CD1c-positive myeloid dendritic cell (primary cell): ENCODE measurements at regions not wholly inside any gene's neighbourhood (a gene's known extent, or its start where the extent isn't known, plus 50 kb on each side); places are given as distances from the start of the nearest gene placed in this dataset.

Source experiments
- DNase-seq: peaks from one replicate; pipeline ENCODE4 v3.0.0-alpha.2; 2016; ENCODE audit errors: extremely low spot score

- no peak for DNase-seq
Measured at GRCh38 chr17:34776456-34777443, 184.5 kb downstream of the CCT6B start.

GRCh38 chr17:34773036-34773435 is 188.2 kb downstream of the CCT6B start:
- DNase-seq: no peak

GRCh38 chr17:34771891-34772290 is 189.4 kb downstream of the CCT6B start:
- no peak for DNase-seq

- no peak for DNase-seq
Measured at GRCh38 chr17:34770586-34770985, 190.7 kb downstream of the CCT6B start.

GRCh38 chr17:34769899-34770298 is 190.5 kb downstream of the TMEM132E start:
- no peak for DNase-seq

GRCh38 chr17:34769049-34769448 is 189.7 kb downstream of the TMEM132E start:
- DNase-seq: no peak

GRCh38 chr17:34765291-34765690 is 185.9 kb downstream of the TMEM132E start:
- DNase-seq: no peak

GRCh38 chr17:34764716-34765115 is 185.3 kb downstream of the TMEM132E start:
- no peak for DNase-seq

GRCh38 chr17:34763728-34764665 is 184.6 kb downstream of the TMEM132E start:
- DNase-seq: no peak

- DNase-seq: no peak
Measured at GRCh38 chr17:34762078-34762477, 182.7 kb downstream of the TMEM132E start.

GRCh38 chr17:34761646-34762045 is 182.3 kb downstream of the TMEM132E start:
- DNase-seq: no peak

- DNase-seq: no peak
Measured at GRCh38 chr17:34760931-34761495, 181.6 kb downstream of the TMEM132E start.

- no peak for DNase-seq
Measured at GRCh38 chr17:34758718-34759117, 179.3 kb downstream of the TMEM132E start.

- DNase-seq: no peak
Measured at GRCh38 chr17:34758316-34758715, 178.9 kb downstream of the TMEM132E start.

GRCh38 chr17:34757611-34758010 is 178.2 kb downstream of the TMEM132E start:
- no peak for DNase-seq

GRCh38 chr17:34757106-34757505 is 177.7 kb downstream of the TMEM132E start:
- no peak for DNase-seq

GRCh38 chr17:34756637-34757021 is 177.2 kb downstream of the TMEM132E start:
- no peak for DNase-seq

- no peak for DNase-seq
Measured at GRCh38 chr17:34755981-34756636, 176.7 kb downstream of the TMEM132E start.

GRCh38 chr17:34755371-34755770 is 176.0 kb downstream of the TMEM132E start:
- no peak for DNase-seq

GRCh38 chr17:34750004-34750403 is 170.6 kb downstream of the TMEM132E start:
- no peak for DNase-seq

- no peak for DNase-seq
Measured at GRCh38 chr17:34741967-34742366, 162.6 kb downstream of the TMEM132E start.
